K562 (cell line): ENCODE measurements at regions not wholly inside any gene's neighbourhood (a gene's known extent, or its start where the extent isn't known, plus 50 kb on each side); places are given as distances from the start of the nearest gene placed in this dataset.

ENCODE experiments used
- ATAC-seq: fragments of 200-7000 bp; cut with Tn5 transposase; 3 replicates; pipeline ENCODE4 v1.9.1; 2020; ENCODE audit warnings: moderate library complexity
- BruUV-seq: library from RNA; stranded (reverse); fragments of 400-500 nt; replicated peaks from 2 replicates; lab custom pipeline; 2021; lab: Mats Ljungman, UMichigan
- CTCF ChIA-PET: fragments of 300-600 bp; formaldehyde crosslinking; extraction: SDS; loops from one replicate; lab custom pipeline; 2021; ENCODE audit warnings: low intra/inter-chr PET ratio; lab: Yijun Ruan, JAX
- POLR2A ChIA-PET: fragments of 300-600, 350-650 bp; sonication (Branson Sonifier 250); formaldehyde crosslinking; extraction: SDS; loops from one replicate; lab custom pipeline; 2021; ENCODE audit warnings: antibody characterized with exemption, inconsistent platforms; lab: Yijun Ruan, JAX
- DNase-seq, 4 experiments: peaks; one replicate each; pipeline versions ENCODE4 v3.0.0 to v3.0.0-alpha.2; 2011 to 2018; ENCODE audit warnings: low spot score in 3 of 4, mixed read lengths in 3 of 4; ENCODE audit errors: extremely low read depth in 1 of 4
- FAIRE-seq: peaks from 2 replicates; lab custom pipeline; 2011; peaks lifted over from hg19 to GRCh38; lab: Jason Lieb, UNC
- H2AFZ ChIP-seq: 2 replicates; pipeline ENCODE4 v1.6.0; 2011; ENCODE audit warnings: low read depth, low read length, control low read depth, inconsistent platforms
- H3K27ac ChIP-seq: fragments of 200-600 bp; 3 replicates; pipeline ENCODE4 v1.8.0; 2011; ENCODE audit warnings: low read depth, mild to moderate bottlenecking, control low read depth, inconsistent platforms, low read length, moderate library complexity, mixed read lengths; ENCODE audit errors: extremely low read depth
- H3K27me3 ChIP-seq, 2 experiments: fragments of 300-600 bp in 1 of 2; 2 replicates in 1 of 2; 3 replicates in 1 of 2; pipeline versions ENCODE4 v1.6.0 to v1.8.0; 2011; ENCODE audit warnings: inconsistent platforms in 2 of 2, low read length in 2 of 2, mild to moderate bottlenecking in 1 of 2, mixed read lengths in 1 of 2, moderate library complexity in 1 of 2; ENCODE audit not compliant: control insufficient read depth in 2 of 2, insufficient read depth in 2 of 2
- H3K36me3 ChIP-seq: fragments of 300-600 bp; 3 replicates; pipeline ENCODE4 v1.8.0; 2011; ENCODE audit warnings: mild to moderate bottlenecking, low read length, inconsistent platforms; ENCODE audit not compliant: control insufficient read depth, insufficient read depth
- H3K4me1 ChIP-seq, 2 experiments: fragments of 200-600 bp in 1 of 2; replicated peaks in 1 of 2; 2 replicates in 1 of 2; 3 replicates in 1 of 2; pipeline versions ENCODE4 v1.5.1 to v1.8.0; 2011; ENCODE audit warnings: inconsistent platforms in 2 of 2, low read length in 2 of 2, mild to moderate bottlenecking in 1 of 2, mixed read lengths in 1 of 2, moderate library complexity in 1 of 2; ENCODE audit not compliant: control insufficient read depth in 2 of 2, insufficient read depth in 2 of 2
- H3K4me2 ChIP-seq: 2 replicates; pipeline ENCODE4 v1.6.1; 2011; ENCODE audit warnings: low read length, control low read depth, inconsistent platforms, mixed read lengths; ENCODE audit not compliant: insufficient read depth
- H3K4me3 ChIP-seq: fragments of 200-600 bp; sonication (generic), shearing (Covaris generic); 2 replicates; pipeline ENCODE4 v1.5.1; 2016; ENCODE audit warnings: control low read depth, inconsistent platforms
- H3K79me2 ChIP-seq: fragments of 200-600 bp; 3 replicates; pipeline ENCODE4 v1.8.0; 2011; ENCODE audit warnings: low read length, inconsistent platforms; ENCODE audit not compliant: control insufficient read depth, insufficient read depth
- H3K9ac ChIP-seq, 2 experiments: 2 replicates each; pipeline versions ENCODE4 v1.6.0 to v1.6.1; 2011; ENCODE audit warnings: low read depth in 2 of 2, low read length in 2 of 2, control low read depth in 1 of 2, inconsistent platforms in 1 of 2, mild to moderate bottlenecking in 1 of 2, mixed read lengths in 1 of 2; ENCODE audit not compliant: insufficient read depth in 1 of 2
- H3K9me1 ChIP-seq: one replicate; pipeline ENCODE4 v1.6.0; 2011; ENCODE audit warnings: inconsistent platforms, mild to moderate bottlenecking, low read length, moderate library complexity; ENCODE audit not compliant: control insufficient read depth, insufficient read depth
- H3K9me3 ChIP-seq: replicated peaks from 2 replicates; pipeline ENCODE4 v1.5.1; 2011; ENCODE audit warnings: low read depth, low read length, inconsistent platforms; ENCODE audit not compliant: control insufficient read depth, insufficient read depth
- H4K20me1 ChIP-seq: replicated peaks from 2 replicates; pipeline ENCODE4 v1.6.1; 2011; ENCODE audit warnings: low read length, inconsistent platforms, mixed read lengths; ENCODE audit not compliant: control insufficient read depth, insufficient read depth
- MAFG ChIP-seq: fragments of 450-650 bp; conservative IDR thresholded peaks from 2 replicates; pipeline ENCODE4 v1.6.1; 2016; ENCODE audit warnings: missing genetic modification characterization, missing compliant biosample characterization
- MTA3 ChIP-seq: fragments of 450-650 bp; formaldehyde crosslinking; IDR thresholded peaks from 2 replicates; pipeline ENCODE4 v1.6.1; 2017; ENCODE audit warnings: mild to moderate bottlenecking, borderline replicate concordance
- NFE2 ChIP-seq: IDR thresholded peaks from 2 replicates; pipeline ENCODE4 v1.6.1; 2014; ENCODE audit warnings: antibody characterized with exemption, low read depth
- NFXL1 ChIP-seq: fragments of 450-650 bp; formaldehyde crosslinking; IDR thresholded peaks from 2 replicates; pipeline ENCODE4 v1.4.0; 2021; ENCODE audit warnings: mild to moderate bottlenecking
- RBM25 ChIP-seq: fragments of 200-400 bp; formaldehyde crosslinking; IDR thresholded peaks from 2 replicates; pipeline ENCODE4 v1.6.1; 2018; ENCODE audit warnings: low read length, low read depth, moderate library complexity; ENCODE audit not compliant: severe bottlenecking
- TAL1 ChIP-seq: fragments of 450-650 bp; IDR thresholded peaks from 2 replicates; pipeline ENCODE4 v1.6.1; 2016; ENCODE audit warnings: mild to moderate bottlenecking
- ZNF134 ChIP-seq: fragments of 250-450 bp; sonication (Bioruptor Pico); conservative IDR thresholded peaks from 2 replicates; pipeline ENCODE4 v1.4.0; 2020
- ZNF316 ChIP-seq: fragments of 450-650 bp; IDR thresholded peaks from 2 replicates; pipeline ENCODE4 v1.6.1; 2016
- ZNF76 ChIP-seq: fragments of 250-450 bp; sonication (Bioruptor Pico); IDR thresholded peaks from 2 replicates; pipeline ENCODE4 v1.4.0; 2020; ENCODE audit warnings: mild to moderate bottlenecking, moderate library complexity, borderline replicate concordance
- WGBS: fragments of 100-300 bp; shearing (Covaris generic); methylation state at CpG from one replicate; pipeline ENCODE4 v1.1.6; 2016; ENCODE audit warnings: low coverage, mixed read lengths; ENCODE audit not compliant: insufficient coverage; ENCODE audit errors: missing lambda C conversion rate; 5-methylcytosine and 5-hydroxymethylcytosine counted together
- in situ Hi-C: fragments of 300-500 bp; cut with MboI; formaldehyde crosslinking; loops from 4 replicates; pipeline ENCODE4 v1.15.0; 2018; ENCODE audit warnings: inconsistent platforms, mixed read lengths
- intact Hi-C: fragments of 100-400 bp; cut with micrococcal nuclease; formaldehyde crosslinking; loops from 2 replicates; pipeline ENCODE4 v1.14.2; 2022

DNA sequence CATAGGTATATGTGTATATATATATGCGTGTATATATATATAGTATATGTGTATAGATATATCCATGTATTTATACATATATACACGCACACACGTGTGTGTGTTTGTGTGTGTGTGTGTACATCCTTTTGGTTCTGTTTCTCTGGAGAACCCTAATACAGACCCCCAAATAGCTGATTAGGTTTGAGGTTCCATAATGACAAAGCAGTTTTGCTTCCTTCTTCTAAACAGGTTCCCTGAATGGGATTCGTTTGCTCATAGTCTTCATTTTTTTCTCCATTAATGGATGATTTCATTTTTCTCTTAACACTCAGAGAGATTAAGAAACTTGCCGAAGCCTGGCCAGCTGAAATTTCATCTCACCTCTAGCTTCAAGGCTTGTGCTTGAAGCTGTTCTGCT is 234.0 kb upstream of the BCOR start:
- CTCF ChIA-PET = no interaction called here
- DNase-seq = no peak
- H3K79me2 ChIP-seq = no peaks in the 10 kb centered on the region
- no peaks in the 10 kb centered on the region for H3K4me1 ChIP-seq
- in situ Hi-C loops (no loop called here), intact Hi-C loops (no loop called here)
- H2AFZ ChIP-seq = no peak overlapping the region
- POLR2A ChIA-PET = no interaction called here
- H4K20me1 ChIP-seq = no peaks in the 10 kb centered on the region
- no peak for ATAC-seq
- peaks cover 0 to 4% of the 10 kb centered on the region in 2 experiments; a peak in 2 of 5 replicates for H3K27me3 ChIP-seq
- H3K9ac ChIP-seq = no peak overlapping the region
- peak; percentile 62 for TF ChIP-seq ZNF316
- TF ChIP-seq NFXL1 (CRISPR knock-in tag) = no peak
- peak; percentile 59 for TF ChIP-seq MAFG (tag)
- TF ChIP-seq ZNF76 = no peak
- peak; percentile 41 for TF ChIP-seq NFE2
- no peak overlapping the region for H3K4me2 ChIP-seq
- H3K9me3 ChIP-seq = no peaks in the 10 kb centered on the region
- no peaks in the 10 kb centered on the region for H3K9me1 ChIP-seq
- no peaks in the 10 kb centered on the region for H3K36me3 ChIP-seq
- 2% methylated on average over 5 of the region's 5 CpGs for WGBS
- no peak for FAIRE-seq
- no TSS peak for BruUV-seq
- H3K4me3 ChIP-seq = no peak overlapping the region
- H3K27ac ChIP-seq = no peak overlapping the region

DNA sequence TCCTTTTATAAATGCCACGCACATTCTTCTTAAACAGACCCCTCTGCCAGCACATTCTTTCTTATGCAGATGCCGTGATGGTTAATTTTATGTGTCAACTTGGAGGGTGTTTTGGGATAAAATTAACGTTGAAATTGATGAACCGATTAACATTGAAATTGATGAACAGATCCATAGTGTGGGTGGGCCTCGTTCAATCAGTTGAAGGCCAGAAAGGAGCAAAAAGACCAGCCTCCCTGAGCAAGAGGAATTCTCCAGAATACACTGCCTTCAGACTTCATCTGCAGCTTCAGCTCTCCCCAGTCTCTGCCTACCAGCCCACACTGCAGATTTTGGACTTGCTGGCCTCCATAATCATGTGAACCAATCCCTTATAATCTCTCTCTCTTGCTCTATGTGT is 233.6 kb upstream of the BCOR start:
- Histone ChIP-seq H3K4me1 (no peaks in the 10 kb centered on the region), H3K79me2 (no peaks in the 10 kb centered on the region), H2AFZ (no peak overlapping the region), H3K9me1 (no peaks in the 10 kb centered on the region), H3K9ac (no peak overlapping the region), H3K4me2 (no peak overlapping the region), H3K4me3 (no peak overlapping the region), H3K27me3 (peaks cover 0 to 4% of the 10 kb centered on the region in 2 experiments; a peak in 2 of 5 replicates), H3K27ac (no peak overlapping the region), H3K9me3 (no peaks in the 10 kb centered on the region), H4K20me1 (no peaks in the 10 kb centered on the region), H3K36me3 (no peaks in the 10 kb centered on the region)
- ATAC-seq (no peak), DNase-seq (no peak), FAIRE-seq (no peak)
- CTCF ChIA-PET = no interaction called here
- POLR2A ChIA-PET = no interaction called here
- no TSS peak for BruUV-seq
- TF ChIP-seq MTA3 = no peak
- peak; percentile 11 for TF ChIP-seq RBM25
- TF ChIP-seq TAL1 = no peak
- peak; percentile 98 for TF ChIP-seq ZNF134
- WGBS = 8% methylated on average over 5 of the region's 5 CpGs
- intact Hi-C loops (no loop called here), in situ Hi-C loops (no loop called here)
